Left lobe of liver (tissue), 2 donors: ENCODE measurements at regions not wholly inside any gene's neighbourhood (a gene's known extent, or its start where the extent isn't known, plus 50 kb on each side); places are given as distances from the start of the nearest gene placed in this dataset.

ENCODE experiments used
- ATAC-seq: fragments of 200-7000 bp; cut with Tn5 transposase; one replicate; pipeline ENCODE4 v1.9.1; 2020; ENCODE audit warnings: mild to moderate bottlenecking, moderate library complexity
- DNase-seq: peaks from one replicate; pipeline ENCODE4 v3.0.0-alpha.2; 2020; ENCODE audit warnings: low spot score
- donor health status: DM: no; HTN: no; CAD: no; lungs with moderate emphysema.
- donor health status: DM: no; HTN: yes; CAD: no.

DNA sequence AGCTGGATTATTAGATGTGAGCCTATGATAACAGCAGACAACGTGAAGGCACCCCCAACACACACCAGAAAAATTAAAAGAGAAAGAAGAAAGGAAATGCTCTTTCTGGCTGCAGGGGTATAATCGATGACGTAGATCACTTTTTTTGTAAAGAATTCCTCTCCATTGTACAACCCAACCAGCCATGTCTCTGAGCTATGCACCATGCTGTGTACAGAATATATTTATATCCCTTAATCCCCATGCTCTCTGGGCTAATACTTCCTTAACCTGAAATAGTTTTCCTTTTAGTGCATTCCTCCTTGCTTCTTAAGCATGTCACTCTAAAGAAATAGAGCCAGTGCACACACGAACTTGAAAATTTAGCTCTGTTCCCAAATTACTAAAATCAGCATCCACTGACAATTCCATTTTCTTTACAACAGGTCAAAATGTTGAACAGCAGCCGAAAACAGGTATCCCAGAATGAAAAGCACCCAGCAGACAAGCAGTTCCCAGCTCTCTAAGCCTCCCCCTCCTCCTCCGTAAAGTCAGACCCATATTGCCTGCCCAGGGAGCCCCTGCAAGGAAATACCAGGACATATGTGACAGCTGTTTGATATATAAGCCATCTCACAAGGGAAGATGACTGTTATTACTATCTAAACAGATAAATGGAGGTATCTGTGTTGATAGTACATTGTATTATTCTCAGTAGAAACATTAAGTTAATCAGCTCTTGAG, 247.4 kb upstream of the RAB6C start:
- DNase-seq (no peak), ATAC-seq (no peak)

DNA sequence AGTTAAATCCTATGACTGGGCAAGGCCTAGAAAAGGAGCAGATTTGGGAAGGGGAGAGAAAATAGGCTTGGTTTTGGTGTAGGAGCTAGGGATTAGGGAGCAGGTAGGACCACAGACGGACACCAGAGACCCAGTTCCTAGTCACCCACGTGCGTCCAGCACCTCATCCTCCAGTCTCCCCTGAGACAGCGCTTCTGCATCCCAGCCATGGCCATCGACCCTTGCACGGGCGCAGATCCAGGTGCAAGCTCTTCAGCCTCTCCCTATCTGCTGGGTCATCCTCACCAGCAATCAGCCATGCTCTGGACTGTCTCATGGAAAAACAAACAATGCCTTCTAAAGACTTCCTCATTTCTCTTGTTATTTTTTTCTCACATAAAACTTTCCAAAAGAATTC, 246.8 kb upstream of the RAB6C start:
- ATAC-seq: no peak
- DNase-seq: no peak

DNA sequence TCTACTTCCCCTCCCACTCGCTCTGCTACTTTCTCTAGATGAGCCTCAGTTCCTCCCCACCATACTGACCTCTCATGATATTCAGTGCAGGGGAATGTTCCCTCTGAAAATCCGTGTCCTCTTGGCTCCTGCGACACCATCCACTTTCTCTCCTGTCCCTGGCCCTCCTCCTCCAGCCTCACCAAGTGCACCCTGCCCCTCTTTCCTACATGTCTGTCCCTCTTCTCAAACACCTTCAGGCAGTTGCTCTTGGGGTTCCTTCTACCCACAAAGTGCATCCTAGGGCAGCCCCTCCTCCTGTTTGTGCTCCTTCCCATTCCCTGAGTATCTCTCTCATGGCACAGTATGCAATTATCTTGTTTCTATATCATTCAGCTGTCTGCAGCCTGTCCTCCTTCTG, 246.4 kb upstream of the RAB6C start:
- no peak for DNase-seq
- no peak for ATAC-seq

DNA sequence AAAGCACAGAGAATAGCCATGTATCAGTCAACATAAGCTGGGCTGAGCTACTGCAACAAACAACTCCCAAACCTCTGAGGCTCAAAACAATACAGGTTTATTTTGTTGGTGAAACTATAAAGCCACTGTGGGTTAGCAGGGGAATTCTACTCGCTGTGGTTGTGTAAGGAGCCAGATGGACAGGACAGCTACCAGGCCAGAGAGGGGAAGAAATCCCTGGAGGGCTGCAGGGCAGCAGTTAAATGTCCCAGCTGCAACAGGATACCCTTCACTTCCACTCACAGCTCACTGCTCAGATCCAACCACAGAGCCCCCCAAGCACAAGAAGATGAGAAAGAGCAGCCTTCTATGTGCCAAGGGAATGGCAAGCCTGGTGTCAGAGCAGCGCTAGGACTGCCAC, 245.9 kb upstream of the RAB6C start:
- ATAC-seq: no peak
- no peak for DNase-seq

DNA sequence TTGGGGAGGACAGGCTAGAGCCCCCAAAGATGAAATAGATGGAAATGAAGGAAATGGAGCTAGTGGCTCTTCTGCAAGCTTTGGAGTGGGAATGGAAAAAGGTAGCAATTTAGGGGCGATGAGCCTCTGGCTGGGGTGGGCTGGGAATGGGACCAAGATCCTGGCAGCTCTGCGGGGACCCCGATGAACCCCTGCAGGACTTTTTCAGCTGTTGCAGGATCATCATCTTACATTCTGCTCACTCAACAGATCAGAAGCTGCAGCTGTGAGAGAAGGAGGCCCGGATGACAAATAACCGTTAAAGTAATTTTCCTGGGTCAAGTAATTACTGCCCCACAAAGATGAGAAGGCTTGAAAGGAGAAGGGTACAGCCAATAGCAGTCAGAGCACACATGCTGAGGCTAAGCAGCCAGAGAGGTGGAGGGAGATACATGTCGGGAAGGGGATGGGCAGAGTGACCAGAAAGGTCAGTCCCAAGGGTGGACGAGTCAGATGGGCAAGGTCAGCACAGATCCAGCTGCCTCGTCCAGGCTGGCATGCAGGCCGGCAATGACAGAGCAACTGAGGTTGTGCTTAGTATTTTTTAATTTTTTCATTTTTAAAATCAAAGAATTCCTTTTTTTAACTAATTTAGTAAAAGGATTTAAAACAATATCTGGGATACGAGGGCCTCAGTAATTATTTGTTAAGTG, 245.0 kb upstream of the RAB6C start:
- DNase-seq: no peak
- no peak for ATAC-seq

DNA sequence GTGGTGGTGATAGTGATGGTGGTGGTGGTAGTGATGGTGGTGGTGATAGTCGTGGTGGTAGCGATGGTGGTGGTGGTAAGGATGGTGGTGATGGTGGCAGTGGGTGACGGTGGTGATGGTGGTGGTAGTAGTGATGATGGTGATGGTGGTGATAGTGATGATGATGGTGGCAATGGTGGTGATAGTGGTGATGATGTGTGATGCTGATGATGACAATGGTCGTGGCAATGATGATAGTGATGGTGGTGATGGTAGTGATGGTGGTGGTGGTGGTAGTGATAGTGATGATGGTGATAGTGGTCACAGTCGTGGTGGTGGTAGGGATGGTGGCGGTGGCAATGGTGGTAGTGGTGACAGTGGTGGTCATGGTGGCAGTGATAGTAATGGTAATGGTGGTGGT, 243.9 kb upstream of the RAB6C start:
- DNase-seq: no peak

DNA sequence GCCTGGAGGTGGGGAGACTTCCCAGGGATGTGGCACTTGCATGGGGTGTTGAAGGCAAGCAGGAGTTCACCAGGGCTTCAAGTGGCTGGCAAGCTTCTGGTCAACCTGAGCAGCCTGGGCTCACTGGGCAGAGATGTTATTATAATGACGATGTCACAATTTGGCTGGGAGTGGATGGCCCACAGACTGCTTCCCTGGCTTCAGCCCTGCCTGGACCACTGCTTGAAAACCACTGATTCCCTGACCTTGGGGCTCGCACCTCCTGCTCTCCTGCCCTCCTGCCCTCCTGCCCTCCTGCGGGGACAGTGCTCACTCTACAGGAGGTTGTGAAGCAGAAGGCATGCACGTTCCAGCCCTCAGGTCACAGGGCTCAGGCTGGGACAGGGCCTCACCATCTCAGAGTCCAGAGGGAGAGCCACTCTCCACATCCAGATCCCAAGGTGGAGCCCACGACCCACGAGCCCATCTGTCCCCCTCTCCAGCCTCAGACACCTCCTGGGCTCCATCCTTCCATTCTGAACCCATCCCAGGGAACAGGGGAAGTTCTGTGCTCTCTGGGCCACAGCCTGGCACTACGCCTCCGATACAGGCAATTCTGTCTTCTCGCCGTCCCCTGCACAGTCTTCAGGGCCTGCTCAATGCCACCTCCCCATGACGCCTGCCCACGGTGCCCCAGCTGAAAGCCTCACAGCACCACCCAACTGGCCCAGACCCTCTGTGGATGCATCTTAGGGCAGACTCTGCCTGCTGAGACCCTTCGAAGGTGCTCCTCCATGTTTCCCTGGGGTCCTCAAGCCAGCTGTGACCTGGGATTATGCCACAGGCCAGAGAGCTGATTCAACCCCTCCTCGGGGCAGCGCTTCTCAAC, 241.6 kb upstream of the RAB6C start:
- DNase-seq: no peak
- ATAC-seq: no peak

More for the DNA sequence above, 243.9 kb upstream of the RAB6C start:
- ATAC-seq: no peak

DNA sequence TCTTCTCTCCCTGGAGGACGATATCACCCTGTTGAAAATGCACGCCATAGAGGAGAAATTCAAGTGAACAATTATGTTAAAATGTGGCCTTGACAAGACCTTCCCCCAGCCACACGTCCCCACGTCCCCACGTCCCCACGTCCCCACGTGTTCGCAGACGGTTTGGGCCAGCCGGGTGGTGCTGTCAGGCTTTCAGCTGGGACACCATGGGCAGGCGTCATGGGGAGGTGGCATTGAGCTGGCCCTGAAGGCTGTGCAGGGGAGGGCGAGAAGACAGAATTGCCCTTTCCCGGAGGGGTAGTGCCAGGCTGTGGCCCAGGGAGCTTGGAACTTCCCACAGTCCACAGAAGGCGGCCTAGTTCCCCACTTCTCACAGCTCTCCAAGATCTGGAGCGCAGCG, 240.7 kb upstream of the RAB6C start:
- ATAC-seq: no peak
- no peak for DNase-seq

DNA sequence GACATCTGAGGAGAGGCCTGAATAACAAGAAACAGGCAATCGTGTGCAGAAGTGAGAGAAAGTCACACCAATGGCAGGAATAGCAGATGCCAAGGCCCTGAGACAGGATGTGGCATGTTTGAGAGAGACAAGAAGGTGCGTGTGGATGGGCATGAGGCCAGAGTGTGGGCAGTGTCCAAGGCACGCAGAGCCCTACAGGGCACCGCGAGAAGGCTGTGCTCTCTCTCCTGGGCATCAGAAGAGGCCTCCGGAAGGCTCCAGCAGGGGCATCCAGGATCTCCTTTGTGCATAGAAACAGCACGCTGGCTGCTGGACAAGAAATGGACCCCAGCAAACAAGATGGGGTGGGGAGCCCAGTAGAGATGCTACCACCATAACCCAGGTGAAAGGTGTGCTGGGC, 239.0 kb upstream of the RAB6C start:
- no peak for ATAC-seq
- no peak for DNase-seq

DNA sequence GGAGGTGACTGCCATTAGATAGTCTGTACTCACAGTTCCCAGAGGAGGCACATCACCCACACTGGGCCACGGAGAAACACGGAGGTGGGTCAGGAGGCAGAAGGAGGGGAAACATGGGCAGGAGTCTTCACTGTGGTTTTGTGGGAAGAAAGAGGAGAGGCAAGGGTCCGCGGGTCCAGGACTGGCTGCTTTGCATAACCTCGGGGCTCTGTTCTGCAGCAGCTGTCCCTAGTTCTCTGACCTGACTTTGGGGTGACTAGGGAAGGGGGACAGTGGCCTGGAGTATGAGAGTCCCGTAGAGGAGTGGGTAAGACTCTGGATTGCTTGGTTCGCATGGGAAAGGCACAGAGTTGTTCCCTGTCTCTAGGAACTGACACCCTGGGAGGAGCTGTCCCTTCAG, 238.3 kb upstream of the RAB6C start:
- no peak for ATAC-seq
- no peak for DNase-seq

DNA sequence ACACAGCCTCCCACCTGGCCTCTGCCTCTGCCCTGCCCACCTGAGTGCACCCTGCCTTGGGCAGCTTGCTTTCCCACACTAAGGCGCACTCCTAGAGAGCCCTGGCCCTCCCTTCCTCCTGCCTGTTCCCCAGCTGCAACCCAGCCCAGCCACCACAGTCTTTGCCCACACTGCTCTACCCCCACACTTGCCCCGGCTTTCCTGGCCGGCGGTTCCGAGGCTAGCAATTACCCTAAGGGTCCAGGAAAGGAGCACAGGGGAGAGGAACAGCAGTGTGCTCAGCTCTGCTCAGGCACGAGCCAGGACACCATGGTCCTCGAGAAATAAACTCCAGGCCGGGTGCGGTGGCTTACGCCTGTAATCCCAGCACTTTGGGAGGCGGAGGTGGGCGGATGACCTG, 237.8 kb upstream of the RAB6C start:
- ATAC-seq: no peak

DNA sequence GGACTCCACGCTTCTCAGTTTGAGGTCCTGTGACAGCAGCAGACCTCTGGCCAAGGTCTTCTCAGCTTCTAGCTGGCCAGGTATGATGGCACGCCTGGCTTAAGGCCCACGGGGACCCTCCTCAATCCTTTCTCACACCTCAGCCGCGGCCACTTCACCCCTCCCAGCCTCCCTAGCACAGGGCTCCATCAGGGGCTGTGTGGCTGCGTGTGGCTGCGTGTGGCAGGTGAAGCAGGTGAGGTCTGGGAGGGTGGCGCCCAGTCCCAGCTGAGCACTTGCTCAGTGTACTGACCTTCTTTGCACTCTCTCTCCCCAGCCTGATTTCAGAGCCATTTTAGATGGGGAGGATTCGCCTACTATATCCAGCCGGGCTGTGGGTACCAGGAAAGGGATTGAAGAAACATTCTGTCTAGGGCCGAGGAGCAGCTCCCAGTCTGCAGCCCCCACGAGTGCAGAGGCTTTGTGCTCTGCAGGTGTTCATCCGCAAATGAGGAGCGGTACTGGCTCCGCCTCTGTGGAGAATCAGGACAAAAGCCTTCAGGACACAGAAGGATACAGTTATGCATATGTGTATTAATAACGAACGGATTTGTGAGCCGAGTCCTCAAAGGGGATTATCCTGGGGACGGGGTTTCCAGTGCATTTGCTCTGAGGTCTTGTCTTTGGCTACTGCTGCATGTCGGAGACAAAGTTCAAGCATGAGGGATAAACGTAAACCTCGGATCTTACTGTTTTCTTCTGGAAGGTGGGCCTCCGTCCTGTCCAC, 236.9 kb upstream of the RAB6C start:
- no peak for ATAC-seq

More for the DNA sequence above, 237.8 kb upstream of the RAB6C start:
- no peak for DNase-seq

DNA sequence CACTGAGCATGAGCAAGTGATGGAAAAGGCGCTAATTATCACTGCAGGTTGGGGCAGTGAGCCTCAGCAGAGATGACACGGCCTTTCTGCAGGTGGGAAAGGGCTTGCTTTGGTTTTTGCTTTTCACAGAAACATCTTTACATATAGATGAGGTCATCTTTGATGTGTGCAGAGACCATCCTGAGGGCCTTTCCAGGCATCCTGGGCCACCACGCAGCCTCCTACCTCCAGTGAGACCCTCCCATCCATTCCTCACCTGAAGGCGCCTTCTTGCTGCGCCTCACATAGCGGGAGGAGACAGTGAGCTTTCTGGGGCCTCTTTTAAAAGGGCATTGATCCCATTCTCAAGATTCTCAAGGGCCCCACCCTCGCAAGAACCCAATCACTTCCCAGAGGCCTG, 235.3 kb upstream of the RAB6C start:
- no peak for ATAC-seq
- no peak for DNase-seq

More for the DNA sequence above, 236.9 kb upstream of the RAB6C start:
- DNase-seq: no peak

DNA sequence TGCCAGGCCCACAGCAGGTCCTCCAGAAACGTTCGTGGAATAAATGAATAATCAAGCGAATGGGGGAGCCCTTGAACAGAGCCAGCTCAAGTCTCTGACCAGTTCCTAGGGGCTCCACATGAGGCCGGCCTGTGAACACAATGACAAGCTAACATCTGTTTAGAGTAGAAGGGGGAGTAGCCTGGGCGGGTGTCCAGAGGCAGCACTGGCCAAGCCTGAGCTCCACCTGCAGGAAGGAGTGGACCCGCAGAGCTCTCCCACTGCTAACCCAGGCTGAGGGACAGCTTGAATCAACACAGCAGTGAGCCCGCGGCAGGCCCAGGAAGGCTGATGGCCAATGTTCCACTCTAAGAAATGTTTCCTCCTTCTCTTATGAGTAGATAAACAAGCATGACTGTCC, 234.8 kb upstream of the RAB6C start:
- ATAC-seq: no peak
- DNase-seq: no peak

DNA sequence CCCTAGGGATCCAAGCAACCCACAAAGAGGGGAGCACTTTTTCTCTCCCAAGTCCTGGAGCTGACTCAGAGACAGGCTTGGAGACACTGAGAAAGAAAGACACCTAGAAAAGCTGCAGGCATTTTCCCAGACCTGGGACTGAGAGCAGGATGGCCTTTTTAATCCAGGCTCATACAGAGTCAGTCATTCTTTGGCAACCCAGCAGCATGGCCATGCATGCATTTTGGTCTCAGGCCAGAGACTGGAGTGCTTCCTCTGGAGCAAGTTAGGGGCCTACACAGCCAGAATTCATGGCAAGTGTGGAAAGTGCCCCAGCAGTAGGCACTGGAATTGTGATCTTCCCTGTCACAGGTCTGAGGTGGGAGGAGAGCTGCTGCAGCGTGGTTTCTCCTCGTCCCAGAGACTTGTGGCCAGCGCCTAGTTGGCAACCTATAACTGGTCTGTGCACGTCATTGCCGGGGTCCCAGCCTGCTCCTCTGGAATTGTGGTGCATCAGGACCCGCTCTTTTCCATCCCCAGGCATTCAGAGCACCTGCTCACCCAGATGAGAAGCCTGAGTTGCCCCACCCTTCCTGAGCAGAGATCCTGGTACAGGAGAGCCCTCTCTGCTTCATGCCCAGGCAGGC, 231.9 kb upstream of the RAB6C start:
- no peak for DNase-seq
- no peak for ATAC-seq

DNA sequence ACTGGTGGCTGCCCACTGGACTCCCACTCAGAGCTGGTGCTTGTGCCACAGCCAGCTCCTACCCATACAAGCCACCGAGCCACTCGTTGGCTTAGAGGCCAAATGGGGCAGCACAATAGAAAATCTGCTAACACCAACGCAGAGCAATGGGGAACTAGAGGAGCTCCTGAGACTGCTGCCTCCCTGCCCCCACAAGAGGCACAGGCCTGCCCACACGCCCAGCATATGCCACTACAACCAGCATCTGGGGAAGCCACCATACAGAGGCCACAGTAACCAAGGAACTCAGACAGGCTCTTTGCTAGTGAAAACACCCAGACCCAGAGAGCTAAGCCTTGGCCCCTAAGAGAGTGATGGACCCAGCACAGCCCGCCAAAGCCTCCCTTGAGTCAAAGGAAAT, 231.2 kb upstream of the RAB6C start:
- no peak for DNase-seq
- no peak for ATAC-seq

DNA sequence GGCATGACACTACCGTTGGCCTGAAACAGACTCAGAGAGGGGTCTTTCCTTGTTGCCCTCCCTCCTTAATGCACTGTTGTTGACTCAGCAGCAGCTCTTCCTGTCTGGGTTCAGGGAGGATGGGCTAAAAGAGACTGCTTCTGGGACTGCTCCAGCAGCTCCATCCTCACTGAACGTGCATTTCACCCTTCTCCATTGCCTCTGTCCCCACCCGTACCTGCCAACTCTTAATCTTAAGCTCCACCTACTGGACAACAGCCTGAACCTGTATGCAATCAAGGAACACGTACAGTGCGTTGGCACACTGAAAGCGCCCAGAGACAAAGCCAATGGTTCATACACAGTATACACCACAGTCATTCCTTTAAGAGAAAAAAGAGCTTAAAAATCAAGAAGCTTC, 230.8 kb upstream of the RAB6C start:
- ATAC-seq: no peak
- DNase-seq: no peak

DNA sequence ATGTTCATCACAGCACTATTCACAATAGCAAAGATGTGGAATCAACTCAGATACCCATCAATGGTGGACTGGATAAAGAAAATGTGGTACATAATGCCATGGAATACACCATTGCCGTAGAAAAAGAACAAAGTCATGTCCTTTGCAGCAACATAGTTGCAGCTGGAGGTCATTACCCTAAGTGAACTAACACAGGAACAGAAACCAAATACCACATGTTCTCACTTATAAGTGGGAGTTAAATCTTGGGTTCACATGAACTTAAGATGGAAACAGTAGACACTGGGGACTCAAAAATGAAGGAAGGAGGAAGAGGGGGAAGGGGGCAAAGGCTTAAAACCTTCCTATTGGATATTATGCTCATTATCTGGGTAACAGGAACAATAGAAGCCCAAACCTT, 228.1 kb upstream of the RAB6C start:
- DNase-seq (no peak), ATAC-seq (no peak)

DNA sequence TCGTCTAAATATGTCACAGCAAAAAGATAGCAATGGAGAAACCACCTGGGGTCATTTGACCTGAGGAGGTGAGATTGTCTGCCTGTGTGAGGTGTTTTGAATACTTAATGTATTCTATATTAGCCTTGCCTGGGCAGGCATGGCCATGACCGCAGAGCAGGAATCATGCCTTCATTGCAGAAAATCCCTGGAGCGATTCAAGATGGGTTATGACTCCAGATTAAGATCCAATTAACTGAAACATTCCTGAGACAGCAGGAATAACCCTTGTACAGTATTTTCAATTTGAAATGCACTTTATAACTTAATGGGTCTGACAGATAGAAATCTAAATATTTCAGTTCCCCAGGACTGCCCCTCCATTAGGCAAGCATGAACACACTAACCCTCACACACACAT, 227.3 kb upstream of the RAB6C start:
- no peak for DNase-seq
- no peak for ATAC-seq

DNA sequence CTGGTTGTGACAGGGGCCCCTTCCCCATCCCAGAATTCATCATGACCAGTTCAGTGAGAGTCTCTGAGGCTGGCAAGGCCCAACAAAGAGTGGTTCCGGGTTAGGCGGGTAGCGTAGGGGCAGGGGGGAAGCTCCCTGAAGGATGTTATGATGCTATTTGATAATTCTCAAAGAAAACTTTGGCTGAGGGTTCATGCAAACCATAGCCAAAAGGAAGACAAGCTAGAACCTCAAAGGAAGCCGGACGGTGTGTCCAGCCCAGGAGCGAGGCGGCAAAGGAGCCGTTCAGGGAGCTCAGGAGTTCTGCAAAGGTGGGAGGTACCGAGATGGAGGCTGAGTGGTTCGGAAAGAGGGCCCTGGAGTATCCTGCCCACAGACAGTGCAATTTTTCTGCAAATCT, 226.8 kb upstream of the RAB6C start:
- no peak for DNase-seq
- ATAC-seq: no peak

DNA sequence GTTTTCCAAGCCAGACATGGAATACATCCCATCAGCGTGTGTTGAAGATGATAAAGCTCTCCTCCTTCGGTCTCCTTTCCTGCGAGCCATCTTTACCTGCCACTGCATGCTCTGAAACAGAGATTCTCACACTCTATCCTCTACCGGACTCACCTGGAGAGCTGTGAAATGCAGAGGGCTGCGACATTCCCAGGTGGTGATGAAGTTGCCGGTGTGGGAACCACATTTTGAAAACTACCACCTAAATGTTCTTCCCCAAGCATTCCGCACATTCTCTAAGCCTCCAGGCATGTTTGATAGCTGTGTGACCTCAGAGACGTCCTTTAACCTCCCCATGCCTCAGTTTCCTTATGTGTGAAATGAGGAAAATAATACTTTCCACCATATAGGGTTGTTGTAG, 226.2 kb upstream of the RAB6C start:
- no peak for ATAC-seq
- DNase-seq: no peak
